H7 (cell line): ENCODE measurements at regions not wholly inside any gene's neighbourhood (a gene's known extent, or its start where the extent isn't known, plus 50 kb on each side); places are given as distances from the start of the nearest gene placed in this dataset.
"Not testable (repeated sequence)": the region's sequence is repeated elsewhere in the genome, so short reads cannot be mapped to it uniquely, and the experiment has no call there.

Experiments
- DNase-seq: peaks from one replicate; pipeline ENCODE4 v3.0.0; 2012
- H3K27me3 ChIP-seq: 2 replicates; pipeline ENCODE4 v1.6.0; 2011; ENCODE audit warnings: mild to moderate bottlenecking, low read length; ENCODE audit not compliant: control insufficient read depth, insufficient read depth
- H3K36me3 ChIP-seq: replicated peaks from 2 replicates; pipeline ENCODE4 v1.5.1; 2011; ENCODE audit warnings: low read length; ENCODE audit not compliant: control insufficient read depth, insufficient read depth
- H3K4me3 ChIP-seq: 2 replicates; pipeline ENCODE4 v1.5.1; 2011; ENCODE audit warnings: low read depth, mild to moderate bottlenecking, control low read depth, low read length, moderate library complexity; ENCODE audit not compliant: insufficient read depth

GRCh38 chr5:12616093-12616492, 711.8 kb upstream of the CTNND2 start:
- DNase-seq, result no peak
- H3K36me3 ChIP-seq, result no peaks in the 10 kb centered on the region
- no peaks in the 10 kb centered on the region for H3K27me3 ChIP-seq
- H3K4me3 ChIP-seq, result no peak overlapping the region

GRCh38 chr5:12615141-12615820, 711.0 kb upstream of the CTNND2 start:
- H3K36me3 ChIP-seq, result no peaks in the 10 kb centered on the region
- H3K4me3 ChIP-seq, result no peak overlapping the region
- no peaks in the 10 kb centered on the region for H3K27me3 ChIP-seq
- no peak for DNase-seq

- Histone ChIP-seq H3K4me3 (no peak overlapping the region), H3K27me3 (no peaks in the 10 kb centered on the region), H3K36me3 (no peaks in the 10 kb centered on the region)
- no peak for DNase-seq
Observed at GRCh38 chr5:12614608-12615007, 710.4 kb upstream of the CTNND2 start.

DNA sequence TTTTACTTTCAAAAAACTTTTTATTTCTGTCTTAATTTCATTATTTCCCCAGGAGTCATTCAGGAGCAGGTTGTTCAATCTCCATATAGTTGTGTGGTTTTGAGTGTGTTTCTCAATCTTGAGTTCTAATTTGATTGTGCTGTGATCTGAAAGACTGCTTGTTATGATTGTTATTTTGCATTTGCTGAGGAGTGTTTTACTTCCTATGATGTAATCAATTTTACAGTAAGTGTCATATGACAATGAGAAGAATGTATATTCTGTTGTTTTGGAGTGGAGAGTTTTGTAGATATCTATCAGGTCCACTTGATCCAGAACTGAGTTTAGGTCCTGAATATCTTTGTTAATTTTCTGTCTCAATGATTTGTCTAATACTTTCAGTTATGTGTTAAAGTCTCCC, 706.9 kb upstream of the CTNND2 start:
- no peak for DNase-seq

GRCh38 chr5:12607817-12608216, 703.6 kb upstream of the CTNND2 start:
- not testable (repeated sequence) for H3K27me3 ChIP-seq, H3K4me3 ChIP-seq

More for the DNA sequence above, 706.9 kb upstream of the CTNND2 start:
- Histone ChIP-seq H3K36me3 (no peaks in the 10 kb centered on the region), H3K27me3 (no peaks in the 10 kb centered on the region), H3K4me3 (no peak overlapping the region)

GRCh38 chr5:12592228-12592627, 688.0 kb upstream of the CTNND2 start:
- Histone ChIP-seq H3K27me3 (no peaks in the 10 kb centered on the region), H3K4me3 (no peak overlapping the region)
- DNase-seq, result no peak

More at GRCh38 chr5:12607817-12608216, 703.6 kb upstream of the CTNND2 start:
- not testable (repeated sequence) for H3K36me3 ChIP-seq, DNase-seq

GRCh38 chr5:12586406-12586805, 682.2 kb upstream of the CTNND2 start:
- H3K36me3 ChIP-seq, result no peaks in the 10 kb centered on the region
- no peaks in the 10 kb centered on the region for H3K27me3 ChIP-seq

More at GRCh38 chr5:12592228-12592627, 688.0 kb upstream of the CTNND2 start:
- H3K36me3 ChIP-seq, result no peaks in the 10 kb centered on the region

GRCh38 chr5:12578803-12579202, 674.6 kb upstream of the CTNND2 start:
- not testable (repeated sequence) for H3K27me3 ChIP-seq, H3K4me3 ChIP-seq, DNase-seq, H3K36me3 ChIP-seq

More at GRCh38 chr5:12586406-12586805, 682.2 kb upstream of the CTNND2 start:
- H3K4me3 ChIP-seq, result no peak overlapping the region
- DNase-seq, result no peak

- not testable (repeated sequence) for DNase-seq, H3K36me3 ChIP-seq, H3K4me3 ChIP-seq, H3K27me3 ChIP-seq
Observed at GRCh38 chr5:12576953-12577352, 672.7 kb upstream of the CTNND2 start.

GRCh38 chr5:12574298-12575093, 670.2 kb upstream of the CTNND2 start:
- not testable (repeated sequence) for H3K36me3 ChIP-seq, DNase-seq, H3K27me3 ChIP-seq, H3K4me3 ChIP-seq

GRCh38 chr5:12573916-12574297, 669.7 kb upstream of the CTNND2 start:
- not testable (repeated sequence) for H3K36me3 ChIP-seq, DNase-seq, H3K27me3 ChIP-seq, H3K4me3 ChIP-seq

- H3K4me3 ChIP-seq, result no peak overlapping the region
- no peak for DNase-seq
- no peaks in the 10 kb centered on the region for H3K36me3 ChIP-seq
- no peaks in the 10 kb centered on the region for H3K27me3 ChIP-seq
Observed at GRCh38 chr5:12570688-12571087, 666.4 kb upstream of the CTNND2 start.

- no peak overlapping the region for H3K4me3 ChIP-seq
- DNase-seq, result no peak
Observed at GRCh38 chr5:12566441-12566840, 662.2 kb upstream of the CTNND2 start.

DNA sequence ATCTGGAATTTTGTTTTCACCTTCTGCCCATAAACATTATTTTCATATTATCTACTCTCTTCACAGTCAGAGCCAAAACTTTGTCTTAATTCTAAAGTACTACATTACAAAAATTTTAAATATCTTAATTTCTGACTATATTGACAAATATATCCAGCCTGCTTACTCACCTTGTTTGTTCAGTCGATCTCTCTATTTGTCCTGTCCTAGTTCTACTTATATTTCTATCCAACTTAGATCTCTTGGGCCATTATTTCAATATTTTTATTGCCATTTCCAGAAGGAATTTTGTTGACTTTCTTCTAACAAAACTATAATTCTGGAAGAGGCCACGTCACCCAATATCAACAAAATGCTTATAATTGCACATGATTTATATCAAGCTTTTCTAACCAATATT, 652.8 kb upstream of the CTNND2 start:
- H3K36me3 ChIP-seq, result no peaks in the 10 kb centered on the region

More at GRCh38 chr5:12566441-12566840, 662.2 kb upstream of the CTNND2 start:
- Histone ChIP-seq H3K27me3 (no peaks in the 10 kb centered on the region), H3K36me3 (no peaks in the 10 kb centered on the region)

GRCh38 chr5:12526113-12526512, 621.9 kb upstream of the CTNND2 start:
- no peak for DNase-seq
- no peaks in the 10 kb centered on the region for H3K27me3 ChIP-seq
- H3K4me3 ChIP-seq, result no peak overlapping the region
- H3K36me3 ChIP-seq, result no peaks in the 10 kb centered on the region

More for the DNA sequence above, 652.8 kb upstream of the CTNND2 start:
- DNase-seq, result no peak
- Histone ChIP-seq H3K27me3 (no peaks in the 10 kb centered on the region), H3K4me3 (no peak overlapping the region)
